Subcutaneous abdominal adipose tissue (tissue), 5 donors: ENCODE measurements at regions not wholly inside any gene's neighbourhood (a gene's known extent, or its start where the extent isn't known, plus 50 kb on each side); places are given as distances from the start of the nearest gene placed in this dataset.

Experiments
- H3K27ac ChIP-seq: one replicate; pipeline ENCODE4 v1.7.0; 2013; ENCODE audit warnings: low read depth, mild to moderate bottlenecking, inconsistent platforms, low read length, moderate library complexity
- H3K27me3 ChIP-seq, 5 donors: one replicate each; pipeline ENCODE4 v1.7.0; 2013; ENCODE audit warnings: low read length in 5 of 5, inconsistent platforms in 1 of 5; ENCODE audit not compliant: control insufficient read depth in 5 of 5, insufficient read depth in 4 of 5
- H3K36me3 ChIP-seq, 5 donors: one replicate each; pipeline ENCODE4 v1.7.0; 2013; ENCODE audit warnings: low read length in 5 of 5; ENCODE audit not compliant: control insufficient read depth in 5 of 5, insufficient read depth in 5 of 5
- H3K4me1 ChIP-seq, 5 donors: one replicate each; pipeline ENCODE4 v1.7.0; 2013; ENCODE audit warnings: low read length in 5 of 5, mild to moderate bottlenecking in 3 of 5, moderate library complexity in 1 of 5; ENCODE audit not compliant: control insufficient read depth in 5 of 5, insufficient read depth in 5 of 5
- H3K4me3 ChIP-seq, 5 donors: one replicate each; pipeline ENCODE4 v1.7.0; 2013; ENCODE audit warnings: low read length in 5 of 5, low read depth in 1 of 5
- H3K9ac ChIP-seq, 5 donors: one replicate each; pipeline ENCODE4 v1.7.0; 2013; ENCODE audit warnings: low read length in 5 of 5, mild to moderate bottlenecking in 4 of 5, moderate library complexity in 3 of 5
- H3K9me3 ChIP-seq, 5 donors: one replicate each; pipeline ENCODE4 v1.7.0; 2013; ENCODE audit warnings: low read length in 5 of 5; ENCODE audit not compliant: control insufficient read depth in 5 of 5
- donor health status: healthy.
- donor health status: healthy.
- donor health status: healthy.
- donor health status: healthy.
- donor health status: healthy.

DNA sequence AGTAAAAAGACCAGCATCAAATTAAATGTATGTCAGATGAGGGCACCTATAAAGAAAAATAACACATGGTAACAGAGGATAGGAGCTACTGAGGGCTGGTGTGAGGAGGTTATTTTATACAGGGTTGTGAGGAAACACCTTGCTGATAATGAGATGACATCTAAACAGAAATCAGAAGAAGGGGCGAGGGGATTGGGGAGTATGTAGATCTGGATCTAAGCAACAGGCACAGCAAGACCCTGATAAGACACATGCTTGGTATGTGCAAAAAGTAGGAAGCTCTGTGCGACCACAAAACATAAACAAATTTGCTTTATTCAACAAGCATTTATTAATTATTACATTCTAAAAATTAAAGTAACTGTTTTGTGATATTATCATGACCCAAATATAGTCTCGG lies 295.4 kb downstream of the ZEB2 start:
- Histone ChIP-seq H3K36me3 (no peaks in the 10 kb centered on the region), H3K9me3 (no peaks in the 10 kb centered on the region), H3K27ac (no peak overlapping the region), H3K27me3 (no peaks in the 10 kb centered on the region), H3K4me3 (no peak overlapping the region), H3K4me1 (peaks cover 0 to 3% (median 0%) of the 10 kb centered on the region in 5 donors), H3K9ac (no peak overlapping the region)

- no peaks in the 10 kb centered on the region for H3K36me3 ChIP-seq
- no peak overlapping the region for H3K9ac ChIP-seq
- H3K4me1 ChIP-seq: peaks cover 0 to 10% (median 0%) of the 10 kb centered on the region in 5 donors
- no peaks in the 10 kb centered on the region for H3K9me3 ChIP-seq
- H3K4me3 ChIP-seq: no peak overlapping the region
- H3K27me3 ChIP-seq: no peaks in the 10 kb centered on the region
- H3K27ac ChIP-seq: no peak overlapping the region
Observed at GRCh38 chr2:144219979-144220378, 299.9 kb downstream of the ZEB2 start.

DNA sequence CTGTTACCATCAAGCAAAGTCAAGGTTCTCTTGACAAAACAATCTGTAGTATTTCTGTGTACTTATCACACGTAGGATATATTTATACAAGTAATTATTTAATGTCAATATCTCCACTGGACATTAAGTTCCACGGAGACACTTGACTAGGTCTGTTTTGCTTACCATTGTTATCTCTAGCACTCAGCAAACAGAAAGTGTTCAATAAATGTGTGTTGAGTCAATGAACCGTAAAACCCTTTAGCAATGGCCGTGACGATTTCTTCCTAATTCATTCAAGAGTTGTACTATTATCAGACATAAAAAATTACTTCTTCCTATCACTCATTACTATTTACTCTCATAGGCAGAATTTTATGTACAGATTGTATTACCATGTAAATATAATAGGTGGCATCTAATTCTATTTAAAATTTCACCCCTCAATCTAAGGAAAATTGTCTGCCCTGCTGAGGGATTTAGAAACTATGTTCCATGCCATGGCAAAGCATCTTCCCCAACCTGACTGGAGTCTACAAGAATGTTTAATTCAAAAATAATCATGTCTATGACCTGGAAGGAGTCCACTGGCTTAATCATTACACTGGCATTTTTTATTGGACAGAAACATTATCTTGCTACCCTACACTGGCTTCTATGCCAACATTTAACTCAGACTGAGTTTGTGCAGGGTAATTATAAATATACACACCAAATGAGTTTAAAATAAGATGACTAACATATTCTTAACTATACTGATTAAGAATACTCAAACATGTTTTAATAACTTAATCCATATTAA lies 301.9 kb downstream of the ZEB2 start:
- Histone ChIP-seq H3K27me3 (no peaks in the 10 kb centered on the region), H3K4me1 (peaks cover 0 to 10% (median 0%) of the 10 kb centered on the region in 5 donors), H3K9me3 (no peaks in the 10 kb centered on the region), H3K36me3 (no peaks in the 10 kb centered on the region), H3K9ac (no peak overlapping the region), H3K27ac (no peak overlapping the region), H3K4me3 (no peak overlapping the region)

DNA sequence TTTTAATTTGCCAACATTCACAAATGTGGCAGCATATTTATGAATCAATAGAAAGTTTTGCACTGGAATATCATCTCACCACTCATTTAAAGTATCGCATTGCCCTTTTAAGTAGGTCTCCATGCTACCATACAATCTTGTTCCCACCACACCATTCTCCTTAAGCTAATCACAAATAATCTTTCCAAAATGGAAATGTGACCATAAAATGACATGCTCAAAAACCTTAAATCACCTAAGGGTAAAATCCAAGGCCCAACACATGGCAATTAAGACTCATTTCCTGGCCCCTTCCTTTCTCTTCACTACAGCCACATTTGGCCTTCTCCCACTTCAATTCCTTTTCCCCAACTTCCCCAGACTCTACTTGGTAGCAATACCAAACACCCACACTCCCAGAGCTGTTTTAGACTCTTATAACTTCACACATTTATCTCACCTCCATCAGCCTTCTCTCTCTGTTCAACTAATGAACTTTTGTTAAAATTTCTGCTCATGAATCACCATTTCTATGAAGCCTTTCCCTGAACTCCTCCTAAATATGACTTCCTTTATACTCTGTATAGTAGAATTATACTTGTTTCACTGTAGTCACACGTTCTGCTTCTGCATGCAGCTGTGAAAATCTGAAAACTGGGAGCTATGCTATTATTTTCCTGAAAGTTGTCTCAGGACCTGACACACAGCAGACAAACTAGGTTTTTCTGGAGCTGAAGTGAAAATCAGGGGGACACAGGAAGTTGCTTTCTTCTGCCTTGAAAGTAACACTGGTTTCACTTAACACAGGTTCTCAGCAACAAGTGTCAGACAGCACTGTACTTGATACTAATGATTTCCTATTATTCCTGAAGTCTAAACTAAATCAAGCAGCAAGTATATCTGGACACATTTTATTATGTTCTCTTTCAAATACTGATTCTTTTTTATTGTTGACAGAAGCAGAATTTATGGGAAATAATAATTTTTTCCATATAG lies 303.9 kb downstream of the ZEB2 start:
- Histone ChIP-seq H3K36me3 (peaks cover 0 to 3% (median 0%) of the 10 kb centered on the region in 5 donors), H3K9me3 (no peaks in the 10 kb centered on the region), H3K27ac (no peak overlapping the region), H3K27me3 (no peaks in the 10 kb centered on the region), H3K9ac (no peak overlapping the region), H3K4me3 (no peak overlapping the region), H3K4me1 (peaks cover 0 to 7% (median 0%) of the 10 kb centered on the region in 5 donors)

DNA sequence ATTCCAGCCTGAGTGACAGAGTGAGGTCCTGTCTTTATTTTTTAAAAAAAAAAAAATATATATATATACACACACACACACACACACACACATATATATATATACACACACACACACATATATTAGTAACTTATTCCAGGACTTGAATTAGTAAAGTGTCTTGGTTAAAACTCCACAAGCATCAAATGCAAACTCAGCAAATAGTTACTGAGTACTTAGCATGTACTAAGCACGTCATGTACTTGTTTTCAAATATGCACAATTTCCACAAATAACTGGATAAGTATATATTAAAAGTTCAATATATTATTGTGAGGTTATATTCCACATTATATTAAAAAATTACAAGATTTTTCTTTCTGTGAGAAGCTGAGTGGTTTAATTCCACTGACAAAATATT lies 304.7 kb downstream of the ZEB2 start:
- Histone ChIP-seq H3K4me1 (peaks cover 0 to 7% (median 0%) of the 10 kb centered on the region in 5 donors), H3K27ac (no peak overlapping the region), H3K9me3 (no peaks in the 10 kb centered on the region), H3K9ac (no peak overlapping the region), H3K36me3 (peaks cover 0 to 7% (median 3%) of the 10 kb centered on the region in 5 donors), H3K4me3 (no peak overlapping the region), H3K27me3 (no peaks in the 10 kb centered on the region)

DNA sequence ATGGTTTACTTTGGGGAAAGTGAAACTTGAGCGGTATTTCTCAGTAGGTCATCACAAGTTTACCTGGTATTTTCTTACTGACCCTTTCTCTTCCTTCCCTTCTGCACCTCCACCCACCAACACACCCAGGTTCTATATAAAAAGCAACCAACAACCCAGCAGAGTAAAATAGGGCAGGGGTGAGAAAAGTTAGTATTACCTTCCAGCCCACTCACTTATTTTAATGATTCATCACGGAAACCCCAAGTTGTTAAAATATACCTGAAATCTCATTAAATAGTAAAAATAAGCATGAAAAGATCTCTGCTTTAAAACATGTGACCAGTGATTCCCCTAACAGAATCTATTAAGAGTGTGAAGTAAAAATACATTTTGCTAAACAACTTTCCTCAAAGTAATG lies 306.1 kb downstream of the ZEB2 start:
- no peaks in the 10 kb centered on the region for H3K27me3 ChIP-seq
- peaks cover 0 to 7% (median 0%) of the 10 kb centered on the region in 5 donors for H3K4me1 ChIP-seq
- H3K4me3 ChIP-seq: no peak overlapping the region
- no peaks in the 10 kb centered on the region for H3K9me3 ChIP-seq
- H3K27ac ChIP-seq: no peak overlapping the region
- H3K9ac ChIP-seq: no peak overlapping the region
- H3K36me3 ChIP-seq: peaks cover 0 to 7% (median 3%) of the 10 kb centered on the region in 5 donors

- Histone ChIP-seq H3K9me3 (no peaks in the 10 kb centered on the region), H3K9ac (no peak overlapping the region), H3K4me1 (peaks cover 0 to 7% (median 0%) of the 10 kb centered on the region in 5 donors), H3K36me3 (peaks cover 5 to 21% (median 9%) of the 10 kb centered on the region in 5 donors), H3K4me3 (no peak overlapping the region), H3K27ac (no peak overlapping the region), H3K27me3 (no peaks in the 10 kb centered on the region)
Observed at GRCh38 chr2:144211826-144212225, 308.1 kb downstream of the ZEB2 start.

DNA sequence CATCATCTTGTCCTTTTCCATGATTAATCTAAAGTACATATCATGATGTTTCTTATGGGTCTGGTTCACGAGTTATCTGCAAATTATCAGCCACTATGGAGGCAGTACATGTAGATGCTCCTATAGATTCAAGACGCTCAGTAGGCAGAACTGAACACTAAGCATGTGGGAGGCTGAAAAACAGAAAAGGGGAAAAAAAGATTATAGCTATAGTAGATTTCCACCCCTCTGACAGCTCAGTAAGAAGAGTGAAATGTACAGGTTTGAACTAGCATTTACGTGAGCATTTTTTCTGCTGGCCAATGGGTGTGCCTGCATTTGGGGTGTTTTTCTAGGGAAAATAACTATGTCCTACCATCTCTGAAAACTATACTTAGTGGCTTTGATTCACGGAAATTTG lies 308.9 kb downstream of the ZEB2 start:
- Histone ChIP-seq H3K4me3 (no peak overlapping the region), H3K36me3 (peaks cover 5 to 25% (median 9%) of the 10 kb centered on the region in 5 donors), H3K4me1 (peaks cover 0 to under 1% (median 0%) of the 10 kb centered on the region in 5 donors), H3K27ac (no peak overlapping the region), H3K9me3 (no peaks in the 10 kb centered on the region), H3K27me3 (no peaks in the 10 kb centered on the region), H3K9ac (no peak overlapping the region)

DNA sequence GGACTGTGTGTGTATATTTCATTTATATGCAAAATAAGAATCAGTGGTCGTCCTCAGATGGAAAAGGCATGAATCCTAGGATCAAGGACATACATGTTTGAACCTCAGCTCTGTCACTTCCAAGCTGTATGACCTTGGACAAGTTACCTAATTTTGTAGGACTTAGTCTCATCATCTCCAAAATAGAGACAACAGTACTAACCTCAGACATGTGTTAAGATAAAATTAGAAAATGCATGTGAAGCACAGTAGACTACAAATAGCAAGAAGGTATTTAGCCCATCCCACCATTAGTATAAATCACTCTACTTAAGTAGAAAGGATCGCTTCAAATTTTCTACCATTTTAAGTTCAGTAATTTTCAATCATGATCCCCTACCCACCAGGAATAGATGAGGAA lies 309.8 kb downstream of the ZEB2 start:
- Histone ChIP-seq H3K27ac (no peak overlapping the region), H3K4me1 (no peaks in the 10 kb centered on the region), H3K36me3 (peaks cover 5 to 25% (median 9%) of the 10 kb centered on the region in 5 donors), H3K27me3 (no peaks in the 10 kb centered on the region), H3K9ac (no peak overlapping the region), H3K4me3 (no peak overlapping the region), H3K9me3 (no peaks in the 10 kb centered on the region)

- peaks cover 5 to 25% (median 9%) of the 10 kb centered on the region in 5 donors for H3K36me3 ChIP-seq
Observed at GRCh38 chr2:144208924-144209323, 311.0 kb downstream of the ZEB2 start.

More at GRCh38 chr2:144208924-144209323, 311.0 kb downstream of the ZEB2 start:
- H3K27me3 ChIP-seq: no peaks in the 10 kb centered on the region
- no peak overlapping the region for H3K27ac ChIP-seq
- no peak overlapping the region for H3K4me3 ChIP-seq
- H3K4me1 ChIP-seq: no peaks in the 10 kb centered on the region
- H3K9me3 ChIP-seq: no peaks in the 10 kb centered on the region
- H3K9ac ChIP-seq: no peak overlapping the region
